Lung (tissue), 11 donors: ENCODE measurements at regions not wholly inside any gene's neighbourhood (a gene's known extent, or its start where the extent isn't known, plus 50 kb on each side); places are given as distances from the start of the nearest gene placed in this dataset.

Experiments used
- ATAC-seq: fragments of 200-7000 bp; cut with Tn5 transposase; one replicate; pipeline ENCODE4 v1.9.1; 2020; ENCODE audit warnings: moderate number of reproducible peaks; ENCODE audit not compliant: insufficient read depth, low FRiP score
- DNase-seq, 3 donors: peaks; one replicate each; pipeline ENCODE4 v3.0.0-alpha.2; 2013 to 2017
- H3K27ac ChIP-seq, 2 donors: one replicate each; pipeline ENCODE4 v1.5.1; 2013; ENCODE audit warnings: mild to moderate bottlenecking in 2 of 2, moderate library complexity in 2 of 2, control low read depth in 1 of 2, inconsistent platforms in 1 of 2, low read depth in 1 of 2, low read length in 1 of 2
- H3K27me3 ChIP-seq, 3 donors: one replicate each; pipeline ENCODE4 v1.5.1; 2013; ENCODE audit warnings: low read length in 2 of 3; ENCODE audit not compliant: control insufficient read depth in 3 of 3, insufficient read depth in 3 of 3
- H3K36me3 ChIP-seq, 4 donors: one replicate each; pipeline ENCODE4 v1.5.1; 2013; ENCODE audit warnings: low read length in 4 of 4, mild to moderate bottlenecking in 1 of 4, moderate library complexity in 1 of 4; ENCODE audit not compliant: control insufficient read depth in 4 of 4, insufficient read depth in 4 of 4
- H3K4me1 ChIP-seq, 5 donors: one replicate each; pipeline ENCODE4 v1.5.1; 2013; ENCODE audit warnings: low read length in 5 of 5, mild to moderate bottlenecking in 2 of 5, moderate library complexity in 1 of 5; ENCODE audit not compliant: control insufficient read depth in 5 of 5, insufficient read depth in 5 of 5
- H3K4me3 ChIP-seq: one replicate; pipeline ENCODE4 v1.5.1; 2013; ENCODE audit warnings: mild to moderate bottlenecking, control low read depth, moderate library complexity
- H3K9ac ChIP-seq, 2 donors: one replicate each; pipeline ENCODE4 v1.5.1; 2013; ENCODE audit warnings: low read length in 2 of 2, control low read depth in 1 of 2; ENCODE audit not compliant: insufficient read depth in 1 of 2
- H3K9me3 ChIP-seq, 4 donors: one replicate each; pipeline ENCODE4 v1.5.1; 2013; ENCODE audit warnings: low read length in 3 of 4, mild to moderate bottlenecking in 1 of 4, moderate library complexity in 1 of 4; ENCODE audit not compliant: control insufficient read depth in 4 of 4, insufficient read depth in 3 of 4
- CTCF ChIP-seq: IDR thresholded peaks from 2 replicates; pipeline ENCODE4 v1.5.1; 2012; ENCODE audit warnings: mild to moderate bottlenecking; ENCODE audit errors: control extremely low read depth, extremely low read depth
- WGBS, 2 donors: extraction: QIAGEN DNeasy Blood & Tissue Kit; methylation state at CpG; one replicate each; pipeline ENCODE4 v1.1.7; 2013; 5-methylcytosine and 5-hydroxymethylcytosine counted together
- donor health status: control.
- donor health status: control.
- donor health status: Bipolar disorder and iron deficiency.
- donor health status: healthy.
- donor health status: DM: yes; HTN: yes; CAD: no.

GRCh38 chrX:117843749-117844148, 272.9 kb downstream of the KLHL13 start:
- H3K27ac ChIP-seq: no peak overlapping the region
- ATAC-seq (no peak), DNase-seq (no peak)
- 63 to 88% methylated on average over 3 of the region's 3 CpGs for WGBS, 2 donors
- H3K36me3 ChIP-seq: no peaks in the 10 kb centered on the region
- no peaks in the 10 kb centered on the region for H3K4me1 ChIP-seq
- H3K4me3 ChIP-seq: no peak overlapping the region
- H3K9me3 ChIP-seq: no peaks in the 10 kb centered on the region
- H3K27me3 ChIP-seq: no peaks in the 10 kb centered on the region
- TF ChIP-seq CTCF: no peak
- H3K9ac ChIP-seq: no peak overlapping the region

GRCh38 chrX:117840645-117841044, 276.0 kb downstream of the KLHL13 start:
- Histone ChIP-seq H3K9ac (no peak overlapping the region), H3K9me3 (no peaks in the 10 kb centered on the region), H3K36me3 (no peaks in the 10 kb centered on the region), H3K27ac (no peak overlapping the region), H3K4me3 (no peak overlapping the region), H3K27me3 (no peaks in the 10 kb centered on the region), H3K4me1 (no peaks in the 10 kb centered on the region)
- no peak for ATAC-seq
- WGBS, 2 donors: 65 to 79% methylated on average over 3 of the region's 3 CpGs
- TF ChIP-seq CTCF: no peak
- no peak for DNase-seq

GRCh38 chrX:117839544-117839943, 277.1 kb downstream of the KLHL13 start:
- WGBS, 2 donors: 57 to 83% methylated on average over 1 of the region's 1 CpG
- TF ChIP-seq CTCF: no peak
- Histone ChIP-seq H3K36me3 (no peaks in the 10 kb centered on the region), H3K9me3 (no peaks in the 10 kb centered on the region), H3K4me3 (no peak overlapping the region), H3K9ac (no peak overlapping the region), H3K4me1 (no peaks in the 10 kb centered on the region), H3K27me3 (no peaks in the 10 kb centered on the region), H3K27ac (no peak overlapping the region)
- DNase-seq (no peak), ATAC-seq (no peak)

- no peak overlapping the region for H3K9ac ChIP-seq
- H3K4me3 ChIP-seq: no peak overlapping the region
- no peak overlapping the region for H3K27ac ChIP-seq
- no peak for TF ChIP-seq CTCF
- H3K36me3 ChIP-seq: no peaks in the 10 kb centered on the region
- H3K9me3 ChIP-seq: peaks cover 0 to 3% (median 0%) of the 10 kb centered on the region in 4 donors
- no peaks in the 10 kb centered on the region for H3K27me3 ChIP-seq
- H3K4me1 ChIP-seq: no peaks in the 10 kb centered on the region
- DNase-seq: no peak
- ATAC-seq: no peak
- 52 to 72% methylated on average over 3 of the region's 3 CpGs for WGBS, 2 donors
These were observed 277.9 kb downstream of the KLHL13 start for GRCh38 chrX:117838581-117839331.
